ENCODE measurements at regions not wholly inside any gene's neighbourhood (a gene's known extent, or its start where the extent isn't known, plus 50 kb on each side); places are given as distances from the start of the nearest gene placed in this dataset.
"Not testable (repeated sequence)": the region's sequence is repeated elsewhere in the genome, so short reads cannot be mapped to it uniquely, and the experiment has no call there.

- in situ Hi-C loops (cut with HindIII; ENCODE audit: low pct_unique_long_range_greater_than_20kb, low sequenced_read_pairs), result no loop called here
- DNase-seq (ENCODE audit: low read depth, low spot score), result no peak
These were observed 300.7 kb upstream of the FTMT start for GRCh38 chr5:121550989-121551388.

DNA sequence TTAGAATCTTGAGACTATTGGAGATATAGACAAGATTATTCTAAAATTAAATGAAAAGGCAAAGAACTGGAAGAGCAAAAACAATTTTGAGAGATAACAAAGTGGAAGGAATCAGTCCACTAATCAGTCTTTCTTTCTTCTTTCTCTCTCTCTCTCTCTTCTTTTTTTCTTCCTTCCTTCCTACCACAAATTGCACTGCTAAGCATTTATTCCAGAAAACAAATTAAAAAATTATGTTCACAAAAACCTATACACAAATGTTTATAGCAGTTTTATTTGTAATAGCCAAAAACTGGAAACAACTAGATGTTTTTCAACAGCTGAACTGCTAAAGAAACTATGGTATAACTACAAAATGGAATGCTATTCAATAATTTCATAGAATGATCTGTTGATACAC, 291.9 kb upstream of the FTMT start:
- DNase-seq (ENCODE audit: low read depth, low spot score), result no peak

GRCh38 chr5:121572061-121572460, 279.6 kb upstream of the FTMT start:
- DNase-seq (ENCODE audit: low read depth, low spot score), result no peak

More for the DNA sequence above, 291.9 kb upstream of the FTMT start:
- in situ Hi-C loops (cut with HindIII; ENCODE audit: low pct_unique_long_range_greater_than_20kb, low sequenced_read_pairs), result no loop called here

GRCh38 chr5:121573721-121574382, 277.8 kb upstream of the FTMT start:
- in situ Hi-C loops (cut with HindIII; ENCODE audit: low pct_unique_long_range_greater_than_20kb, low sequenced_read_pairs), result no loop called here
- DNase-seq (ENCODE audit: low read depth, low spot score), result no peak

More at GRCh38 chr5:121572061-121572460, 279.6 kb upstream of the FTMT start:
- in situ Hi-C loops (cut with HindIII; ENCODE audit: low pct_unique_long_range_greater_than_20kb, low sequenced_read_pairs), result no loop called here

GRCh38 chr5:121581588-121581987, 270.1 kb upstream of the FTMT start:
- in situ Hi-C loops (cut with HindIII; ENCODE audit: low pct_unique_long_range_greater_than_20kb, low sequenced_read_pairs), result no loop called here
- no peak for DNase-seq (ENCODE audit: low read depth, low spot score)

DNA sequence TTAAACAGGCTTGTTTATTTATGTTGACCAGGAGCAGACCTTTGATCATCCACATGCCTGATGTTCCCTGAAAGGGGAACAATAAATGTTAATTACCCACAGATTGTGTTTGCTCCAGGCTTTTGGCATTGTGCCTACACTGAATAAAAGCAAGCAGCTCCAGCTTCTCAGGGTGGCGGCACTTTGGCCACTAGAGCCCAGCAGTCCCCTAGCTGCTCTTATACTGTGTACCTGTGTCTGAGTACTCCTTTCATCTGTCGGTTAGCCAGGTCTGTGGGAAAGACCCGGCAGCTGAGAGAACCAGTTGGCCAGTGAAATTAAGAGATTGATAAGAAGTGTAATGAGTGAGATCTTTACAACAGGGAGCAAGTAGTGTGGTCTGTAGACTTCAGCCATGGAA, 254.8 kb upstream of the FTMT start:
- in situ Hi-C loops (cut with HindIII; ENCODE audit: low pct_unique_long_range_greater_than_20kb, low sequenced_read_pairs), result no loop called here
- DNase-seq (ENCODE audit: low read depth, low spot score), result no peak

DNA sequence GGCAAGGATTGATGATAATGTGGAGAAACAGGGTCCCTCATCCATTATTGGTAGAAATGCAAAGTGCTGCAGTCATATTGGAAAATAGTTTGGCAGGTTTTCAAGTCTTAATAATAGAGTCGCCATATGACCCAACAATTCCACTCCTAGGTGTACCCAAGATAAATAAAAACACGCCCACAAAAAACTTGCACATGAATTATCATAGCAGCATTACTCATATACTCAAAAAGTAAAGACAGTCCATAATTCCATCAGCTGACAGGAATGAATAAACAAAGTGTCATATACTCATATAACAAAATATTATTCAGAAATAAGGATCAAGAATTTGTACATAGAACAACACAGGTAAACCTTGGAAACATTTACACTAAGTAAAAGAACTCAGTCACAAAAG, 242.9 kb upstream of the FTMT start:
- DNase-seq (ENCODE audit: low read depth, low spot score), result no peak
- in situ Hi-C loops (cut with HindIII; ENCODE audit: low pct_unique_long_range_greater_than_20kb, low sequenced_read_pairs), result no loop called here

- no peak for DNase-seq (ENCODE audit: low read depth, low spot score)
- in situ Hi-C loops (cut with HindIII; ENCODE audit: low pct_unique_long_range_greater_than_20kb, low sequenced_read_pairs), result no loop called here
These were observed 227.6 kb upstream of the FTMT start for GRCh38 chr5:121624035-121624434.

DNA sequence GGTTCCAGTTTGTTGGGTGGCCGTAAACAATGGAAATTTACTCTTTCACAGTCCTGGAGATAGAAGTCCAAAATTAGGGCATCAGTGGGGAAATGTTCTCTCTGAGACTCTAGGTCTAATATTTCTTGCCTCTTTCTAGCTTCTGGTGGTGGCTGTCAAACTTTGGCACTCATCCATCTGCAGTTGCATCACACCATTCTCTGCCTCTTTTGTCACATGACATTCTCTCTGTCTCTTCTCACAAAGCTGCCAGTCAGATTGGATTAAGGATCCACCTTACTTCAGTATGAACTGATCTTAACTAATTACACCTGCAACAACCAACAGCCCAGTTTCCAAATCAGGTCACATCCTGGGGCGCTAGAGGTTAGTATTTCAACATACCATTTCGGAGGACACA, 222.9 kb upstream of the FTMT start:
- in situ Hi-C loops (cut with HindIII; ENCODE audit: low pct_unique_long_range_greater_than_20kb, low sequenced_read_pairs), result no loop called here
- DNase-seq (ENCODE audit: low read depth, low spot score), result peak; percentile 35

GRCh38 chr5:121630402-121630801, 221.3 kb upstream of the FTMT start:
- in situ Hi-C loops (cut with HindIII; ENCODE audit: low pct_unique_long_range_greater_than_20kb, low sequenced_read_pairs), result no loop called here
- DNase-seq (ENCODE audit: low read depth, low spot score), result peak; percentile 76

GRCh38 chr5:121634946-121635345, 216.7 kb upstream of the FTMT start:
- no peak for DNase-seq (ENCODE audit: low read depth, low spot score)
- in situ Hi-C loops (cut with HindIII; ENCODE audit: low pct_unique_long_range_greater_than_20kb, low sequenced_read_pairs), result no loop called here

- DNase-seq (ENCODE audit: low read depth, low spot score), result no peak
- in situ Hi-C loops (cut with HindIII; ENCODE audit: low pct_unique_long_range_greater_than_20kb, low sequenced_read_pairs), result no loop called here
These were observed 213.6 kb upstream of the FTMT start for GRCh38 chr5:121638126-121638525.

DNA sequence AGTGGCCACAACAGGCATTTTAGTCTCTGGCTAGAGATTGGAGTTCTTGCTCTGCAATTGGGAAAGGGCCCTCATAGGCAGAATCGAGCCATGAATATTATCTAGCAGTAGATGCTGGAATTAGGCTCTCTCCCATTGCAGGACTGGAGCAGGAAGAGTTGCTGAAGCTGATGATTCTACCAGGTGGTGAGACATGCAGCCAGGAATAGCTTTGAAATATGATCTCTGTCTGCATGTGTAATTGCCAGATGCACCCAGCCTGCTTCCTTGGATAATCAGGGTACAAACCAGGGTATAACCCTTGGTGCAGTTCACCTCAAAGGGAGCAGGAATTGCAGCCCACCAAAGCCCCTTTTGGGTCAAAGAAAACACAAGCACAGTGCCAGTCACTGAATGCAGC, 211.4 kb upstream of the FTMT start:
- in situ Hi-C loops (cut with HindIII; ENCODE audit: low pct_unique_long_range_greater_than_20kb, low sequenced_read_pairs), result no loop called here
- DNase-seq (ENCODE audit: low read depth, low spot score), result no peak

GRCh38 chr5:121658221-121658620, 193.5 kb upstream of the FTMT start:
- in situ Hi-C loops (cut with HindIII; ENCODE audit: low pct_unique_long_range_greater_than_20kb, low sequenced_read_pairs), result no loop called here
- no peak for DNase-seq (ENCODE audit: low read depth, low spot score)

DNA sequence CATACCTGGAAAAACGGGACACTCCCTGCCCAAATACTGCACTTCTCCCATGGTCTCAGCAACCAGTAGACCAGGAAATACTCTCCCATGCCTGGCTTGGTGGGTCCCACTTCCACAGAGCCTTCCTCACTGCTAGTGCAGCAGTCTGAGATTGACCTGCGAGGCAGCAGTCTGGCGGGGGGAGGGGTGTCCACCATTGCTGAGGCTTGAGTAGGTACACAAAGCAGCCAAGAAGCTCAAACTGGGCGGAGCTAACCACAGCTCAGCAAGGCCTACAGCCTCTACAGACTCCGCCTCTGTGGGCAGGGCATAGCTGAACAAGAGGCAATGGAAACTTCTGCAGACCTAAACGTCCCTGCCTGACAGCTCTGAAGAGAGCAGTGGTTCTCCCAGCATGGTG, 191.5 kb upstream of the FTMT start:
- in situ Hi-C loops (cut with HindIII; ENCODE audit: low pct_unique_long_range_greater_than_20kb, low sequenced_read_pairs), result no loop called here
- DNase-seq (ENCODE audit: low read depth, low spot score), result no peak

DNA sequence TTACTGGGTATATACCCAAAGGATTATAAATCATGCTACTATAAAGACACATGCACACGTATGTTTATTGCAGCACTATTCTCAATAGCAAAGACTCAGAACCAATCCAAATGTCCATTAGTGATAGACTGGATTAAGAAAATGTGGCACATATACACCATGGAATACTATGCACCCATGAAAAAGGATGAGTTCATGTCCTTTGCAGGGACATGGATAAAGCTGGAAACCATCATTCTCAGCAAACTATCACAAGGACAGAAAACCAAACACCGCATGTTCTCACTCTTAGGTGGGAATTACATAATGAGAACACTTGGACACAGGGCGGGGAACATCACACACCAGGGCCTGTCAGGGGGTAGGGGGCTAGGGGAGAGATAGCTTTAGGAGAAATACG, 186.1 kb upstream of the FTMT start:
- in situ Hi-C loops (cut with HindIII; ENCODE audit: low pct_unique_long_range_greater_than_20kb, low sequenced_read_pairs); DNase-seq (ENCODE audit: low read depth, low spot score): not testable (repeated sequence)

- in situ Hi-C loops (cut with HindIII; ENCODE audit: low pct_unique_long_range_greater_than_20kb, low sequenced_read_pairs), result no loop called here
- no peak for DNase-seq (ENCODE audit: low read depth, low spot score)
These were observed 184.4 kb upstream of the FTMT start for GRCh38 chr5:121667292-121667691.

GRCh38 chr5:121668635-121669034, 183.0 kb upstream of the FTMT start:
- in situ Hi-C loops (cut with HindIII; ENCODE audit: low pct_unique_long_range_greater_than_20kb, low sequenced_read_pairs), result no loop called here
- no peak for DNase-seq (ENCODE audit: low read depth, low spot score)

GRCh38 chr5:121671624-121672023, 180.1 kb upstream of the FTMT start:
- in situ Hi-C loops (cut with HindIII; ENCODE audit: low pct_unique_long_range_greater_than_20kb, low sequenced_read_pairs), result no loop called here
- no peak for DNase-seq (ENCODE audit: low read depth, low spot score)

- no peak for DNase-seq (ENCODE audit: low read depth, low spot score)
- in situ Hi-C loops (cut with HindIII; ENCODE audit: low pct_unique_long_range_greater_than_20kb, low sequenced_read_pairs), result no loop called here
These were observed 175.8 kb upstream of the FTMT start for GRCh38 chr5:121675924-121676323.

Measured in SK-MEL-5 (cell line).